Dermis blood vessel endothelial cell (primary cell): ENCODE measurements at regions not wholly inside any gene's neighbourhood (a gene's known extent, or its start where the extent isn't known, plus 50 kb on each side); places are given as distances from the start of the nearest gene placed in this dataset.
A peak's percentile ranks its signal among the peaks of the same experiment; 100 is the strongest.
"Not testable (repeated sequence)": the region's sequence is repeated elsewhere in the genome, so short reads cannot be mapped to it uniquely, and the experiment has no call there.

Experiments
- DNase-seq: peaks from one replicate; pipeline ENCODE4 v3.0.0; 2010

DNA sequence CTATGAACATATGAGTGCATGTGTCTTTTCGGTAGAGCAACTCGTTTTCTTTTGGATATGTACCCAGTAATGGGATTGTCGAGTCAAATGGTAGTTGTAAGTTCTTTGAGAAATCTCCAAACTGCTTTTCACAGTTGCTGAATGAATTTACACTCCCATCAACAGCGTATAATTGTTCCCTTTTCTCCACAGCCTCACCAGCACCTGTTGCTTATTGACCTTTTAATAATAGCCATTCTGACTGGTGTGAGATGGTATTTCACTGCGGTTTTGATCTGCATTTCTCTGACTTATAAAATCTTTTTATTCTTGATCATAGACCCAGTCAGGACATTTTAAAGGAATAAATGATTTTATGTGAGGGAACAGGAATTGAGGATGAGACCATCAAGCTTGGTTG is 165.0 kb upstream of the KCTD3 start:
- DNase-seq = no peak

- DNase-seq = peak; percentile 64
Measured at GRCh38 chr1:215405211-215405610, 161.9 kb upstream of the KCTD3 start.

DNA sequence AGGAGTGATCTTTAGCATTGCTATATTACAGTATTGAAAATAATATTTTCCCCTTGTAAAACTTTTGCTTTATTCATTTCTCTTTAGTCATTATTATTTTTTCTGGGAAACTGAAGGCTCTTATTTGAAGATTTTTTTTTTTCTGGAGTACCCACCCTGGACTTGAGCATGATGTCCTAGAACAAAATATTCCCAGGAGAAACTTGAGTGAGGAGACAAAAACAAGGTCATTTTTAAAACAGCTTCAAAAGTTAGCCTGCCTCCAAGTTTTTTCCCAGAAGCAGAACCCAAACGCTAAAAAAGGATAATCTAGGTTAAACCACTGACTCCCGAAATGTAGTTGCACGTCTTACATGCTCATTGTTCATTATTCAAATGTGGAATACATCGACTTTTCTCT is 160.2 kb upstream of the KCTD3 start:
- DNase-seq = no peak

- peak; percentile 7 for DNase-seq
Measured at GRCh38 chr1:215407575-215407974, 159.5 kb upstream of the KCTD3 start.

DNA sequence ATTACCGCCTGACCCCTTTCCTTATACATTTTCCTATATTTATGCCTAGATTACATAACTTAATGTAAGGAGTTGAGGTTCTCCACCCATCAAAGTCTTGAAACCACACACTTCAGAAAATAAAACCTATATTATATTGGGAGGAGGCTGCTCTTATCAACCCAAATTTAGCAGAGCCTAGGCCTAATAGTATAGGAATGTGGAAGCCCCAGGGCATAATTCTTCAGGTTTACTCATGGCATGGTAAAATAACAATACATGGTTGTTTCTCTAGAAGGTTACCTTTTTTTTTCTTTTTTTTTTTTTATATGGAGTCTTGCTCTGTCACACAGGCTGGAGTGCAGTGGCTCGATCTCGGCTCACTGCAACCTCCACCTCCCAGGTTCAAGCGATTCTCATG is 157.6 kb upstream of the KCTD3 start:
- not testable (repeated sequence) for DNase-seq

DNA sequence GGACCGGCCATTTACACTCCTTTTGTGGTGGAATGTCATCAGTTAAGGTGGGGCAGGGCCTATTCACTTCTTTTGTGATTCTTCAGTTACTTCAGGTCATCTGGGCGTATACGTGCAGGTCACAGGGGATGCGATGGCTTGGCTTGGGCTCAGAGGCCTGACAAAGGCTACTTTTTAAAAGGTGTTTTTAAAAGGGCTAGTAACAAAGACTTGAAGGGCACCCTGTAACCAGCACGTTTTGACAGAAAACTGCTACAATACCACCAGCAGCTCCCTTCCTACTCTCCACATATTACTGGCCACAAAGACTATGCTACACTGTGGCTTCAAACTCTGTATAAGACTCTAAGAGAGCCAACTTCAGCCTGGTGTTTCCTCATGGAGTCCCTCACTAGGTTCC is 151.6 kb upstream of the KCTD3 start:
- DNase-seq = not testable (repeated sequence)

GRCh38 chr1:215416497-215416896 is 150.6 kb upstream of the KCTD3 start:
- no peak for DNase-seq

GRCh38 chr1:215417122-215417521 is 150.0 kb upstream of the KCTD3 start:
- no peak for DNase-seq

DNA sequence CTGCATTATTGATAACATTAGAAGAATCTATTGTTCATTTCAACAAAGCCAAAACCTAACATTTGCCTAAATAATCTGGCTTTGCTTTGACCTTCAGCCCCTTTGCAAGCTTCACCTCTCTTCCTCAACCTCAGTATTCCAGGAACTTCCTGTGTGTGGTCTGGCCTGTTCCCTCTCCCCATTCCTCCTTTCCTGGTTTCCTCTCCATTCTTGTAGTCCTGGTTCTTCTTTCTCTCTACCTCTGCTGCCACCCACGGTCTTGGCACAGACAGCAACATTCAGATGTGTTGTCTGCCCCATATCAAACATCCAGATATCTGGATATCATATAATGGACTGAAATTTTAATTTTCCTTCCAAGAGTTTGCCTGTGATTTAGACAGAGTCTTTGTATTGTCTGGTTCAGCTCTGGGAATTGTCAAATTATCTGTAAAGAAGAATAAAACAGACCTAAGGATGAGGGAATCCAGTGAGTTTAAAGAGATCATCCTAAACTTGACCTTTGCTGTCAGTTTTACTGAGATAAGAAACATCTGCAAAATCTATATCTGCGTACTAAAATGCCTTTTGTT is 148.1 kb upstream of the KCTD3 start:
- DNase-seq = no peak

- DNase-seq = no peak
Measured at GRCh38 chr1:215421744-215422143, 145.4 kb upstream of the KCTD3 start.

DNA sequence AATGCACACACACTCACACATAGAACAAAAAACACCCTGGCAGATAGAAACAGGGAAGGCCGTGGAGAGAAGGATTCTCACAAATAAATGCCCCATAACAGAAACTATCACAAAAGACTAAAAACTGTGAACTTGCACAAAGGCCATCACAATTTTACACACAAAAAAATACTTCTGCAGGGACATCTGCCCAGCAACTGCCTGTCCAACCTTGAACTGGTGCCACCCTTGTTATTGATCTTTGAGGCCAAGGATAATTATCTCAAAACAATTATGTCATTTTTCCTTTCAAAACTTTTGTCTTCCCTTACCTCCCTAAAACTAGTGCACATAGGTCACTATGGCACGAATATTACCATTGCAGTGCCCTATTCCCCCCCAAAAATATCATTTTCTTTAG is 143.8 kb upstream of the KCTD3 start:
- DNase-seq = no peak

DNA sequence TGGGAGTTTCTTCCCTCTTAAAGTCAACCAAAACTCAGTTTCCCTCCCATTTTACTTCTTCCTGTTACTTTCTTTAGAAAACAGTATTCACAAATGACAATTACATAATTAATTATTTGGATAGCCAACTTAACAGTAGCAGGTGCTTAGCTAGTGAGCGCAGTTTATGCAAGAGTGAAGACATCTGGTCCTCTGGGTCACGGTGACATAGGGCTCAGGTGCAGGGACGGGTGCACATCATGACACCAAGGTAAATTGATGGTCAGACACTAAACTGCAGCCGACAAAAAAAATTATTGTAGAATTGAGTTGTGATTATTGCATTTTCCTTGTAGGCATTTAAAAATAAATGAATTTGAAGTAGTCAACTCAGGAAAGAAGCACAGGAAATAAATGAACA is 142.0 kb upstream of the KCTD3 start:
- no peak for DNase-seq

GRCh38 chr1:215426101-215426500 is 141.0 kb upstream of the KCTD3 start:
- no peak for DNase-seq

DNA sequence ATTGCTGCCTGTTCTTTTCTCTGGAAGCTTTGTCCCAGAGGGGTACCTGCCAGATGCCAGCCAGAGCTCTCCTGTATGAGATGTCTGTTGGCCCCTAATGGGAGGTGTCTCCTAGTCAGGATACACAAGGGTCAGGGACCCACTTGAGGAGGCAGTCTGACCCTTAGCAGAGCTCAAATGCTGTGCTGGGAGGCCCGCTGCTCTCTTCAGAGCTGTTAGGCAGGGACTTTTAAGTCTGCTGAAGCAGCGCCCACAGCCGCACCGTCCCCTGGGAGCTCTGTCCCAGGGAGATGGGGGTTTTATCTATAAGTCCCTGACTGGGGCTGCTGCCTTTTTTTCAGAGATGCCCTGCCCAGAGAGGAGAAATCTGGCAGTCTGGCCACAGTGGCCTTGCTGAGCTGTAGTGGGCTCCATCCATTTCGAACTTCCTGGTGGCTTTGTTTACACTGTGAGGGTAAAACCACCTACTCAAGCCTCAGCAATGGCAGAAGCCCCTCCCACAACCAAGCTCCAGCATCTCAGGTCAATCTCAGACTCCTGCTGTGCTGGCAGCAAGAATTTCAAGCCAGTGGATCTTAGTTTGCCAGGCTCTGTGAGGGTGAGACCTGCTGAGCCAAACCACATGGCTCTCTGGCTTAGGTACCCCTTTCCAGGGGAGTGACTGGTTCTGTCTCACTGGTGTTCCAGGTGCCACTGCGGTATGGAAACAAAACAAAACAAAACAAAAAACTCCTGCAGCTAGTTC is 134.4 kb upstream of the KCTD3 start:
- not testable (repeated sequence) for DNase-seq

DNA sequence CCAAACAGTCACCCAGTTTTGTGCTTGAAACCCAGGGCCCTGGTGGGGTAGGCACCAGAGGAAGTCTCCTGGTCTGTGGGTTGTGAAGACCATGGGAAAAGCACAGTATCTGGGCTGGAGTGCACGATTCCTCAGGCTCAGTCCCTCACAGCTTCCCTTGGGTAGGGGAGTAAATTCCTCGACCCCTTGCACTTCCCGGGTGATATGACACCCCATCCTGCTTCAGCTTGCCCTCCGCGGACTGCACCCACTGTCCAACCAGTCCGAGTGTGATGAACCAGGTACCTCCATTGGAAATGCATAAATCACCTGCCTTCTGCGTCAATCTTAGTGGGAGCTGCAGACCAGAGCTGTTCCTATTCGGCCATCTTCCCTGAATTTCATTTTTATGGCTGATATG is 133.9 kb upstream of the KCTD3 start:
- DNase-seq = no peak

DNA sequence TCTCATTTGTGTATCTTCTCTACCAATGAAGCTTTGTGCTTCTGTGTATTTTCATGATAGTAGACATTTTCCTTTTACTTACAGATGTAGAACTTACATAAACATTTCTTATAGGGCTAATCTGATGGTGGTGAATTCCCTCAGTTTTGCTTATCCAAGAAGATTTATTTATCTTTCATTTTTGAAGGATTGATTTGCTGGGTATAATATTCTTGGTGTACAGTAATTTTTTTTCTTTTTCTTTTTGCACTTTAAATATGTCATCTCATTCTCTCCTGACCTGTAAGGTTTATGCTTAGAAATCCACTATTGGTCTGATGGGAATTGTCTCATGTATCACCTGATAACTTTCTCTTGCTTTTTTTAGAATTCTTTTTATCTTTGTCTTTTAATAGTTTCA is 127.6 kb upstream of the KCTD3 start:
- no peak for DNase-seq

DNA sequence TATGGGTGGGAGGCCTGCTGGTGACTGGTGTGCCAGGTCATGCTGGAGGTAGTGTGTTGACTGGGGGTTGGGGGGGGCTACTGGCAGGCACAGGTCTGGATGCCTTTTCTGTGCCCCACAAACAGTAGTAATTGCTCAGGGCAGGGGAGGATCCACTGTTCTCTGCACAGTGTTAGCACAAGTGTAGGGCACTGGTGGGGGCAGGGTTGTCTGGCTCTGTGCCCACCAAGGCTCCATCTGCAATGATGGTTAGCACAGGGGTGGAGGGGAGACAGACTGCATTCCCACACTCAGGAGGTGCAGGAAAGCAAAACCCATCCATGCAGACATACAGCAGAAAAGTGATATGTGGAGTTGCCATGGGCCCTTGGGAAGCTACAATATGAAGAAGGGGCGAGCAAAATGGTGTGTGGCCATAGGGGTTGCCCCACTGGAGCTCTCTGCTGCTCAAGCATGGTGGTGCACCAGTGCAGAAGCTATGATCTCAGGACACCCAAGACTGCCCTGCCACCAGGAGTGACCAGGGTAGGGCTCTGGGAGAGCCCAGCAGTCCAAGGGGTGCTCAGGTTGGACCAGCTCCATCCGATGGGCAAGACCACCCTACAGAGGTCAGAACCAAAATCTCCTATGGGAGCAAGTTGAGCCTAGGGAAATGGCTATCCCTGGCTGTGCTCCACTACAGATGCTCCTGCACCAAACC is 122.2 kb upstream of the KCTD3 start:
- no peak for DNase-seq

- not testable (repeated sequence) for DNase-seq
Measured at GRCh38 chr1:215448014-215448413, 119.1 kb upstream of the KCTD3 start.

DNA sequence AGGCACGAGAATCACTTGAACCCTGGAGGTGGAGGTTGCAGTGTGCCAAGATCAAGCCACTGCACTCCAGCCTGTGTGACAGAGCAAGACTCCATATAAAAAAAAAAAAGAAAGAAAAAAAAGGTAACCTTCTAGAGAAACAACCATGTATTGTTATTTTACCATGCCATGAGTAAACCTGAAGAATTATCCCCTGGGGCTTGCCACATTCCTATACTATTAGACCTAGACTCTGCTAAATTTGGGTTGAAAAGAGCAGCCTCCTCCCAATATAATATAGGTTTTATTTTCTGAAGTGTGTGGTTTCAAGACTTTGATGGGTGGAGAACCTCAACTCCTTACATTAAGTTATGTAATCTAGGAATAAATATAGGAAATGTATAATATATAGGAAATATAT is 118.0 kb upstream of the KCTD3 start:
- not testable (repeated sequence) for DNase-seq

DNA sequence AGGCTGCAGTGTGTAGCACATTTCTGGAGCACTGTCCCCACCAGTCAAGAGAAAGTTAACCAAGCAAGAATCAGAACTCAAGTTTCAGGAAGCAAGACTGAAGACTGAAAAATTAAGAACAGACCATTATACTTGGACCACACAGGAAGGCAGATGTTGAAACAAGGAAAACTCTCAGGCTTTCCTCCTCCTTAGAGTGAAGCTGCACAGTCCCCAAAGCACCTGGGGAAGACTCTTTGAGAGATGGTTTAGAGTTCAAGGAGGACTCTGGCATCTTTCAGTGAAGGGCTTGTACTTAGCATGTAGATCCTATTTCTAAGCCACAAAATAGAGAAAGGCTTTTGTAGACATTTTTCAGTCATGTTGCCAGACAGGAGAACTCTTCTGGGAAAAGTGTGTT is 113.7 kb upstream of the KCTD3 start:
- DNase-seq = no peak

DNA sequence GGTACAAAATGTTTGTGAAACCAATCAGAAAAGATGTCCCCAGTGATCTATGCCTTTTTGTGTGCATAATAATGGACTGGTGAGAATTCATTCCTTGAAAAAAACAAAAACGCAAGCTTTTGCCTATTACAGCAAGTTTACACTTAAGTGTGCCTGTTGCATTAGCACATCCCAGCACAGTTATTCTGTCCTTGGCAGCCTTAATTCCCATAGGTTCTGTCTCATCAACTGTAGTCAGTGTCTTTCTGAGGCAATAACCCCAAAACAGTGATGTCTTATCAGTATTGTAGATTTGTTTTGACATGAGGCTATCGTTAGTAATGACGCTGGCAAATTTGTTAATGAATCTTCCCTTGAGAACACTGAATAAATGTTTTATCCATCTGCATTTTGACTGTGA is 109.9 kb upstream of the KCTD3 start:
- DNase-seq = no peak

DNA sequence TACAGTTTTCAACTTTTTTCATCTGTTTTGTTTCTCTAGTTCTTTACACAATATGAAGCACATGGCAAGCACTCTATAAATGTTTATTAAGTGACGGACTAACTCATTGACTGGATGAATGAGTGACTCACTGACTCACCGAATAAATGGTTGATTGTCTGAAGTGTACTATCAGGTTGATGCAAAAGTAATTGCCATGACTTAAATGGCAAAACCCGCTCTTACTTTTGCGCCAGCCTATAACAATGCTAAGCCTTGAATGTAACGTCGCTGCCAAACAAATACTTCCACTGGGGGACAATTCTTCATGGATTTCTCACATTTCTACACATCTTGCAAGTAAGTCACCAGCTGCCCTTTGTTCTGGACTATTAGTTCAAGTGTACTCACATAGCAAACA is 109.0 kb upstream of the KCTD3 start:
- no peak for DNase-seq

DNA sequence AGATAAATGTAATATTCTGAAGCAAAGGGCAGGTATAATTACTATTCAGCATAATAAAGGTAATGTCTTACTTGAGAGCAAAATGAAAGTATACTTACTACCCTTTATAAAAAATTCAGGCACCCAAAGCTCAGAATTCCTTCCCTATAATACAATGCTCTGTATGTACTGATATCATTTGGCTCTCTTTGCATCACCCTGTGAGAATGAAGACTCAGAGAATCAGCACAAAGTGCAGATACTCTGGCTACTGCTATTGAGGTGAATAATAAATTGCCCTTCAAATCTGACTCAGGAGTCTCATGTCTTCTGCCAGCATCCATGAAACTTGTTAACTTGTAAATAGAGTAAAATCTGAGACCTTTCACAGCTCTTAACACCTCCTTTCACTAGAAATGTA is 108.5 kb upstream of the KCTD3 start:
- DNase-seq = no peak

- DNase-seq = no peak
Measured at GRCh38 chr1:215459136-215459535, 108.0 kb upstream of the KCTD3 start.
